ENCODE measurements at regions not wholly inside any gene's neighbourhood (a gene's known extent, or its start where the extent isn't known, plus 50 kb on each side); places are given as distances from the start of the nearest gene placed in this dataset.

- no peaks in the 10 kb centered on the region for H3K4me1 ChIP-seq
- no peaks in the 10 kb centered on the region for H3K9me3 ChIP-seq
- intact Hi-C loops (cut with DNase I): no loop called here
- no peak overlapping the region for H3K27ac ChIP-seq (replicated peaks in 1 of 4)
- H3K36me3 ChIP-seq: no peaks in the 10 kb centered on the region
- no peaks in the 10 kb centered on the region for H3K27me3 ChIP-seq
- TF ChIP-seq POLR2A (IDR thresholded peaks at IDR 0.05; ENCODE audit: low read depth): no peak
- TF ChIP-seq CTCF (IDR thresholded peaks at IDR 0.05): no peak
- no peak for TF ChIP-seq POLR2AphosphoS5 (IDR thresholded peaks at IDR 0.05)
- TF ChIP-seq EP300 (IDR thresholded peaks at IDR 0.05): no peak
- WGBS: 46% methylated on average over 14 of the region's 15 CpGs
- H3K4me3 ChIP-seq: no peak overlapping the region
- DNase-seq (ENCODE audit: extremely low spot score): no peak
These were observed 117.6 kb downstream of the SEM1 start for GRCh38 chr7:96591900-96592676.

- DNase-seq (ENCODE audit: extremely low spot score): no peak
These were observed 118.3 kb downstream of the SEM1 start for GRCh38 chr7:96591159-96591899.

GRCh38 chr7:96589038-96589437, 120.6 kb downstream of the SEM1 start:
- no peak overlapping the region for H3K4me3 ChIP-seq
- peaks cover 0 to 4% (median 0%) of the 10 kb centered on the region in 4 donors for H3K9me3 ChIP-seq
- H3K27me3 ChIP-seq: no peaks in the 10 kb centered on the region
- no peak for DNase-seq (ENCODE audit: extremely low spot score)
- WGBS: 81% methylated on average over 2 of the region's 5 CpGs
- H3K36me3 ChIP-seq: no peaks in the 10 kb centered on the region
- no peak overlapping the region for H3K27ac ChIP-seq (replicated peaks in 1 of 4)
- no peak for TF ChIP-seq CTCF (IDR thresholded peaks at IDR 0.05)
- TF ChIP-seq POLR2AphosphoS5 (IDR thresholded peaks at IDR 0.05): no peak
- TF ChIP-seq POLR2A (IDR thresholded peaks at IDR 0.05; ENCODE audit: low read depth): no peak
- no peak for TF ChIP-seq EP300 (IDR thresholded peaks at IDR 0.05)
- H3K4me1 ChIP-seq: no peaks in the 10 kb centered on the region
- intact Hi-C loops (cut with DNase I): no loop called here

More at GRCh38 chr7:96591159-96591899, 118.3 kb downstream of the SEM1 start:
- no peaks in the 10 kb centered on the region for H3K27me3 ChIP-seq
- H3K4me3 ChIP-seq: no peak overlapping the region
- no peaks in the 10 kb centered on the region for H3K36me3 ChIP-seq
- no peak overlapping the region for H3K27ac ChIP-seq (replicated peaks in 1 of 4)
- no peaks in the 10 kb centered on the region for H3K9me3 ChIP-seq
- 41% methylated on average over 4 of the region's 4 CpGs for WGBS
- H3K4me1 ChIP-seq: no peaks in the 10 kb centered on the region
- TF ChIP-seq POLR2A (IDR thresholded peaks at IDR 0.05; ENCODE audit: low read depth) (no peak), EP300 (IDR thresholded peaks at IDR 0.05) (no peak), POLR2AphosphoS5 (IDR thresholded peaks at IDR 0.05) (no peak), CTCF (IDR thresholded peaks at IDR 0.05) (no peak)
- intact Hi-C loops (cut with DNase I): no loop called here

- H3K9me3 ChIP-seq: no peaks in the 10 kb centered on the region
- TF ChIP-seq CTCF (IDR thresholded peaks at IDR 0.05) (no peak), POLR2A (IDR thresholded peaks at IDR 0.05; ENCODE audit: low read depth) (no peak), POLR2AphosphoS5 (IDR thresholded peaks at IDR 0.05) (no peak), EP300 (IDR thresholded peaks at IDR 0.05) (no peak)
- no peak overlapping the region for H3K27ac ChIP-seq (replicated peaks in 1 of 4)
- H3K4me3 ChIP-seq: no peak overlapping the region
- no peaks in the 10 kb centered on the region for H3K36me3 ChIP-seq
- no peaks in the 10 kb centered on the region for H3K27me3 ChIP-seq
- DNase-seq (ENCODE audit: extremely low spot score): no peak
- intact Hi-C loops (cut with DNase I): no loop called here
- H3K4me1 ChIP-seq: no peaks in the 10 kb centered on the region
These were observed 130.5 kb downstream of the SEM1 start for GRCh38 chr7:96579119-96579518.
